EH (cell line): ENCODE measurements at regions not wholly inside any gene's neighbourhood (a gene's known extent, or its start where the extent isn't known, plus 50 kb on each side); places are given as distances from the start of the nearest gene placed in this dataset.
A peak's percentile ranks its signal among the peaks of the same experiment; 100 is the strongest.

Source experiments
- DNase-seq: peaks from one replicate; pipeline ENCODE4 v3.0.0-alpha.2; 2015; ENCODE audit warnings: low read depth

DNA sequence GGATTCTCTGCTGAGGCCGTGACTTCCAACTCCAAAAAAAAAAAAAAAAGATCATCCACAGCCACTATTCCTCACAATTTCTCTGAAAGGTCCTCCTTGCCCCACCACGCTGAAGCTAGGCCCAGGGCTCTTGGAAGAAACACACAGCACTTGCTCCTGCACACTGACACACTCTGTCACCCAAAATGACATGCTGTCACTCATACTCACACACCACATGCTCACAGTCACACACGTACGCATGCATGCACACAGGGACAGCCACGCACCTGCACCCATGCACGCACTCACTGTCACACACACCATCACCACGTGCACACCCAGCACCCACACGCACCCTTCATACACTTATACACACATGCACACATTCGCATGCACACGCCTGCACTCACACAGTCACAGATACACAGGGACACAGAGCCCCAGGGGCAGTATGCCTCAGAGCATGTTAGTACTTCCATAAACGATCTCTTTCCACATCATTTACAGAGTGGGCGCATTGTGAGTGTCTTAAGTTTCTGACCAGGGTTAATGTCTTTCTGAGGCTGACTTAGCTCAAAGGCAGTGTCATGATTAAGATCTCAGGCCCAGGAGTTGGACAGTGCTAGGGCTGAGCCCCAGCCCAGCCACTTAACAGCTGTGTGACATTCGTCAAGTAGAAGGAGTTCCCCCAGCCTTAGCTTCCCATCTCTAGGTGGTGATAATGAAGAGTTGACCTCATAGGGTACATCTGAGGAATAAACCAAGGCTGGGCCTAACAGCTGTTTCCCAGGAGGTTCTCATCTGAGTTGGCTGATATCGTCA is 93.4 kb downstream of the GLI2 start:
- DNase-seq: no peak

DNA sequence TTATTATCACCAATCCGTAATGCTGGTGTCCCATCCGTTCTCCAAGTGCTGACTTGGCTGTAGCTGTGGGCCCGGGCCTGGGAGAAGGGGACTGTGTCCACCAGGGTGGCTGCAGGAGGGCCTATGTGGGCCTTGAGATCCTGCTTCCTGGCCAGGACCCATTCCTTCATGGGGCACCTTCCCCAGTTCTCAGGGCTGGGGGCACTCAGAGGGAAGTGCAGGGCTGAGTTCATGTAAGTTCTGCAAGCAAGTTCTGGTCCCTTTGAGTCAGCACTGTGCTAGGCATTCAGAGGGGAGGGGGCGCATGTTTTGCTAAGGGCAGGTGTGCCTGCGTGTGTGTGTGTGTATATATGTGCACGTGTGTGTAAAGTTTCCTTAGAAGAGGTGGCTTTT is 94.0 kb downstream of the GLI2 start:
- no peak for DNase-seq

- no peak for DNase-seq
These were observed 94.6 kb downstream of the GLI2 start for GRCh38 chr2:120830096-120830830.

- DNase-seq: no peak
These were observed 95.4 kb downstream of the GLI2 start for GRCh38 chr2:120831086-120831485.

DNA sequence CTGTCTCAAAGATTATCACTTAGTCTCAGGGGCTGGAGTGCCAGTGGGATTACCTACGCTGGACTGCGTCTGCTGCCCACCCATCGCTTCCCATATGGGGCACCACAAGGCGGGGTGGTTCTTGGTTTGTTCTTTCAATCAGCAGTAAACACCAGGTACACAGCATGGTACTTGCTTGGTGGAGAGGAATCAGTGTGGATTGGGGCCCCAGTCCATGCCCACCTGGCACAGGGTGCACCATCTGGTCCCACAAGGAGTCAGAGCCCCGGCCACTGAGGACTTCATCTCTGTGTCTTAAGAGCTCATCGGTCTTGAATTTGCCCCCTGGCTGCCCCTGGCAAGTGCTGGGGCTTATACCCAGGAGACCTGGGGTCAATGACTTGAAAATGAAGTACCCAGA is 96.2 kb downstream of the GLI2 start:
- no peak for DNase-seq

GRCh38 chr2:120832296-120833070 is 96.8 kb downstream of the GLI2 start:
- no peak for DNase-seq

DNA sequence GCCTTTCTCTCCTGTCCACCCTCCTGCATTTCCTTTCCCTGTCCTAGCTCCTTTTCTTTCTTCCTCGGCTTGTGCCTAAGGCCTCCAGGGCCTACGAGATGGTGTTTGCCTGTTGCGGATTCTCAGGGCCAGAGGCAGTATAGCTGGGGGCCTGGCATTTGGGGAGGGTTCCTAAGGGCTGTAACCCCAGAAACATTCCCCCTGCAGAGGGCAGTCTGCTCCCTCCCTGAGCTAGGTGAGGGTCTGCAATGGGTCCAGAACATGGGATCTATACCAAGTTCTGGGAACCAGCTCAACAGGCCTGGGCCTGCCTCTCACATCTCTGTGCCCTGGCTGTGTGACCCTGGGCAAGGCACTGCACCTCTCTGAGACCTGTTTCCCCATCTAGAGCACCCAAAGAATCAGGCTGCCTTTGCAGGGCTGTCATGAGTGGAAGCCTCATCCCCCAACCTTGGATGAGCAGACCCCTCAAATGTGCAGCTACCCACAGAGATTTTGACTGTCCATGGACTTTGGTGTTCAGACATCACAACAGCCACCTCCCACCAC is 97.5 kb downstream of the GLI2 start:
- DNase-seq: no peak

DNA sequence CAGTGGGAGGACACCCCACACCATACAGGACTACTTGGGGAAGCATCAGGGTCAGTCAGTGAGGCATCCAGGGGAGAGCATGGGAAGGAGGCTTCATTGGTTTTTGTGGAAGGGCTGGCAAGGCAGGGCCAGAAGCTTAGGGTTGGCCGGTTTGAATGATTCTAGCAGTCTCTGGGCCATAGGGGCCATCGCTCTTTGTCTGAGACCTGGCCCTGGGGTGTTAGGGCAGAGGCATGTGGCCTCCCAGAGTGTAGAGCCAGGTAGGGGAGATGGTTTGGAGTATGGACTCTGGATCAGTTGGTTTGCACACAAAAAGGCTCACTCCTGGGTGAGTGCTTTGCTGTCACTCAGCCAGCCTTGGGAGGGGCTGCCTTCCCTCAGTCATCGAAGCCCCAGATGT is 98.5 kb downstream of the GLI2 start:
- DNase-seq: no peak

DNA sequence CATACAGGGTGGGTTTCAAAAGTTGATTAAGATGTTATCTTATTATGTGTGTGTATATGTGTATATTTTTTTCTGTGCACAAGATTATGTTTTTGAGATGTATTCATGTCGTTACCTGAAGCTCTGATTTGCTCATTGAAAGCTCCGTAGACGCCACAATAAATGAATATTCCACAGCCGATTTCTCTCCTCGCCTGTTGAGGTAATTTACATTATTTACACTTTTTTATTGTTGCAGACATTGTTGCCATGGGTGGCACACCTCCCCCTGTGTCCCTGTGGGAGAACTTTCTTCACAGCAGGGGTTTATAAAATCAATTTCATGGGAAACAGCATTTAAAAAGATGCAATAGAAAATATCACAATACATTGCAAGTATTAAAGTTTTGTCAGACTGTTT is 100.6 kb downstream of the GLI2 start:
- no peak for DNase-seq

GRCh38 chr2:120840795-120841487 is 105.3 kb downstream of the GLI2 start:
- DNase-seq: no peak

DNA sequence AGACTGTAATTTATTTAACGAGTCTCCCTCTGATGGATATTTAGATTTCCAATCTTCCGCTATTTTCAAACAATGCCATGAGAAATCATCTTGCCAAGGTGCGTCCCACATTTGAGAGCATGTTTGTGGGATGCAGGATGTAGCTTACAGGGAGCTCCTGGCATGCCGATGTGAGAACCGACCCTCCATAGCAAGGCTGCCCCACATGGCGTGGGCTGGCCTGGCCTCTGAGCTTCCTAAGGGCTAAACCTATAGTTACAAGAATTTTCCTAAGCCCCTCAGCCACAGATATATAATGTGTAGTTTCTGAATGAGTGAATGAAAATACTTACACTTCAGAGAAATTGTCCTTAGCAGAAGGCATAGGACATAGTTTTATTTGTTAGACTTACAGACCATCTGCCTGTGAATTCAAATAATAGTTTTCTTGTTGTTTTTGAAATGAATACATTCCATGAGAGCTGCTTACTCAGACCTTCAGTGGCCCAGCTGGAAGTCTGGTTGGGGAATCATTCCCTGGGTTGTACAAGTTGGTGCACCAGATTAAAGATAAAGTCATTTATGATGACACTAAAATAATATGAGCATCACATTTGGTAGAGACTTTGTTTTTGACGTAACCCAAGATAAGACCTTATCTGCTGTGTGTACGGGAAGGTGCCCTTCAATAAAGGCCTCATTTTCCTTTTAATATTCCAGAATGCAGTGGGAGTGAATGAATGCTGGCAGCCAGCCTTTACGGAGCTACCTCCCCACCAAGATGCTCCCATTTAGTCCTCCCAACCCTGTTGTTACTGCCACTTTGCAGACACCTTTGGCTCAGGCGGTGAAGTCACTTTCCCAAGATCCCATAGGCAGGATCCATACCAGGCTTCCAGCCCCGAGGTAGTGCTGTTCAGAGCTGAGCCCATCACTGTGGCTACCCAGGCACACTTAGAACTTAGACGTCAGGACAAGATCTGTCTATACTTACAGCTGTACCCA is 107.1 kb downstream of the GLI2 start:
- peak; percentile 67 for DNase-seq

- peak; percentile 63 for DNase-seq
These were observed 108.5 kb downstream of the GLI2 start for GRCh38 chr2:120844070-120844738.

- DNase-seq: no peak
These were observed 109.6 kb downstream of the GLI2 start for GRCh38 chr2:120845277-120845676.

DNA sequence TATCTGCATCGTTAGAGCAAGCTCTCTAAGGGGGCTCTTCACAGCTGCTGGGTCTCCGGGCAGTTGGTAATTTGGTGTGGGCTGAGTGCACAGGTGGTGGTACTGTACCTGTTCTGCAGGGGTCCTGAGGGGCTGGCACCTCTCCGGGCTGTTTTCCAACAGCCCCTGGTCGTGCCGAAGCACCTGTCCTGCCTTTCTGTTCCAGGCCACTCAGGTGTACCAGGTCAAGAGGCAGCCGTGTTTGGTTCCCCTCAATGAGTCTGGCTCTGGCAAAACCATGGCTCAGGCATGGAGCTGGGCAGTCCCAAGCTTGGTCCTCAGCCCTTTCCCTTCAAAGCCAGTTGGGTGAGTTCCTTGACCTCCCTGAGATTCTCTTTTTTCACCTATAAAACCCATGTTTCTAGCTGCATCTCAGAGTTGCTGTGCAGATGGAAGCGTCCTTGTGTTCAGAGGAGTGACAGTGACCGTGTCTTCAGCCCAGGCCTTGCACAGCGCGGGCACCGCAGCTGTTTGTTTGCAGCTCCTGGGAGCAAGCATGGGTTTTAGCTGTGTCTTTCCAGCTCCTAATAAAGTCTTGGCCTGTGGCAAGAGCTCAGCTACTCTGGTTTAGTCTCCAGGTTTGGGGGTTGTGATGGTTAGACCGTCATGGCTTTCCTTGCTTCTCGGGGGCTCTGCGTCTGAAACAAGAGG is 110.9 kb downstream of the GLI2 start:
- no peak for DNase-seq

DNA sequence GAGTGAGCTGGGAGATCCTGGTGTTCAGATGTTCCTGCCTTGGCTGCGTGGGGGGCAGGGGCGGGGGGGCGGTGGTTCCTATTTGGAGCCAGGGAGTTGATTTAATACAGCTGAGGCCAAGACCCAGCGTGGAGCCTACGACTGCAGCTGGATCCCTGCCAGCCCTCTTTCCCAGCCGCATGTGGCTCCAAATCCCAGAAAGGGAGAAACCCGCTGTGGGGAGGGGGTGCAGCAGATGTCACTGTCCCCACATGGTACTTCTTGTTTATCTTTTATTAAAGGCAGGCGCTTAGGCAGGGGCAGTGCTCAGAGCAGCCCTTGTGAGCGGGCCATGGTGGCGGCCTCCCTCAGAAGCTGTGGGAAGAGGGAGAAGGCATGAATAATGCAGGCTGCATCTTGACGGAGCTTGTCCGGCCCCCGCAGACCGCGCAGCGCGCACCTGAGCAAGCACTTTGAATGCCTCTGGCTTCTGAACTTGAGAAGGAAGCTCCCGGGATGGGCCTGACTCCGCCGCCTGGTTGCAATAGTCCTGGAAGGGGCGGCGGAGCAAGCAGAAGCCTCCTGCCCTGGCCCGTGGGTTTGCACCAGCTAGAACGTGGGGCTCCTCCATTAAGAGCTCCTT is 112.1 kb downstream of the GLI2 start:
- no peak for DNase-seq

DNA sequence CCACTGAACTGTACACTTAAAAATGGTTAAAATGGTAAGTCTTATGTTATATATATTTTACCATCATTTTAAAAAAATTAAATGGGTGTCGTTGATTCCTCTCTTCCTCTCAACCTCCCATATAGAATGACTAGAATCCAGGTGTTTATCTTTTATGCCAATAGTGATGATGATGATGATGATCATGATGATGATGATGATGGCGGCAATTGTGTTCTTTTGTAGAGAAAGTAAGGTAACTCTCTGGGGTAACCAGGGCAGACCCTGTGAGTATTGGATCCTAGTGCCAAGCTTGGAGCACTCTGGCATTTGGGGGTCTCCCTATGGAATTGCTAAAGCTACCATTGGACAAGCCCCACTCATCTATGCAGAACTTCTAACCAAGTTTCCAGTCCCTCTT is 113.6 kb downstream of the GLI2 start:
- no peak for DNase-seq

- no peak for DNase-seq
These were observed 114.9 kb downstream of the GLI2 start for GRCh38 chr2:120850551-120850950.

DNA sequence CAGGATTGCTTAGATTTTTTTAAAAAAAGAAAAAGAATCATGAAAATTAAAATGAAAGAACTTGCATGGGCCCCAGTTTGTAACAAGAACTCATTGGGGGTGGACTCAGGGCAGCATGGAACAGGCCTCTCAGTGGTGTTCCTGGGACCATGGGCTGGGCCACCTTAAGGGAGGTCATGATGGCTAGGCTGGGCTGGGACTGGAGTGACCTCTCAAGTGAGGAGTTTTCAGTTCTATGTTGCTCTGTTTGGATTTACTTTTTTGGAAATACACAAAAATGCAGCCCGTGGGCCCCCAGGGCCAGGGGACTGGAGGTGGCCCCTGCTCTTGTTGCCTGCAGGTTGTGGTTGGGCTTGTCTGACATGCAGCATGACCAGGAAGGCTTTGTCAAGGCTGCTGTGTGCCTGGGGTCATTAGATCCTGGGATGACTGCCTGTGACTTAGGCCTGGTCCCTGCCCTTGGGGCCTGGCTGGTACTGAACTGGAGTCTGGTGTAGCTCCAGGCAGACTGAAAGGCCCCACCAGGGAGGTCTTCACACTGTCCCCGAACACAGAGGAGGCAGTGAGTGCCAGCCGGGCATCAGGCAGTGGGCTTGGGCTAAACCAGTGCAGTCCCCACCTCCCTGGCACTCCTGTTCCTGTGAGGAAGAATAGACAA is 115.6 kb downstream of the GLI2 start:
- no peak for DNase-seq
